ENCODE measurements at regions not wholly inside any gene's neighbourhood (a gene's known extent, or its start where the extent isn't known, plus 50 kb on each side); places are given as distances from the start of the nearest gene placed in this dataset.
"Not testable (repeated sequence)": the region's sequence is repeated elsewhere in the genome, so short reads cannot be mapped to it uniquely, and the experiment has no call there.

DNA sequence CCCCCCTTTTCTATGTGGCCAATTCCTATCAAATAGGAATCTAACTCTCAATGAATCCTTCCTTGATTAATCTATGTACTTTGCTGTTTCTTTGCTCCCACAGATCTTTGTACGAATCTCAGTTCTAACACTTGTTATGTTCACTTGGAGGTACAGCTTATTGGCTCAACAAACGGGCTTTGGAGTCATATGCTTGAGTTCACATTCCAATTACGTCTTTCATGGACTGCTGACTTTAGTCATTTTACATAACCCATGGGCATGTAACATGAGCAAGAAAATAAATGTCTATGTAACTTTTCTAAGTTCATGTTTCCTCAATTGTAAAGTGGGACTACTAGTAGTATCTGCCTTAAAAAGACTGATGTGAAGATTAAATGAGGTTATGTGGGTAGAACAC lies 123.2 kb upstream of the TBC1D5 start:
- 77 to 84% (median 79%) methylated on average over 3 of the region's 3 CpGs for WGBS, 3 donors

DNA sequence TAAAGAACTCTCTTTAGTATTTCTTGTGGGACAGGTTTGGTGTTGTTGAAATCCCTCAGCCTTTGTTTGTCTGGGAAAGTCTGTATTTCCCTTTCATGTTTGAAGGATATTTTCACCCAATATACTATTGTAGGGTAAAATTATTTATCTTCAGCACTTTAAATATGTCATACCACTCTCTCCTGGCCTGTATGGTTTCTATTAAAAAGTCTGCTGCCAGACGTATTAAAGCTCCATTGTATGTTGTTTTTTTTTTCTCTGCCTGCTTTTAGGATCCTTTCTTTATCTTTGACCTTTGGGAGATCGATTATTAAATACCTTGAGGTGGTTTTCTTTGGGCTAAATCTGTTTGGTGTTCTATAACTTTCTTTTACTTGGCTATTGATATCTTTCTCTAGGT lies 119.0 kb upstream of the TBC1D5 start:
- no peaks in the 10 kb centered on the region for H3K4me1 ChIP-seq (ENCODE audit: insufficient read depth)
- 75 to 82% (median 78%) methylated on average over 2 of the region's 2 CpGs for WGBS, 3 donors

More for the DNA sequence above, 123.2 kb upstream of the TBC1D5 start:
- intact Hi-C loops (cut with DNase I), result loop anchor here in 1 of 4 donors (1.0 kb wide), 1 partner anchor 35 kb away; no protein-coding TSS in a partner anchor
- DNase-seq, result no peak
- TF ChIP-seq EP300 (IDR thresholded peaks at IDR 0.05) (no peak), POLR2A (IDR thresholded peaks at IDR 0.05) (no peak), CTCF (IDR thresholded peaks at IDR 0.05) (no peak)
- no peaks in the 10 kb centered on the region for H3K36me3 ChIP-seq
- H3K27ac ChIP-seq, result no peak overlapping the region
- H3K4me3 ChIP-seq, result no peak overlapping the region
- no peaks in the 10 kb centered on the region for H3K4me1 ChIP-seq (ENCODE audit: insufficient read depth)
- no peaks in the 10 kb centered on the region for H3K9me3 ChIP-seq
- no peaks in the 10 kb centered on the region for H3K27me3 ChIP-seq

DNA sequence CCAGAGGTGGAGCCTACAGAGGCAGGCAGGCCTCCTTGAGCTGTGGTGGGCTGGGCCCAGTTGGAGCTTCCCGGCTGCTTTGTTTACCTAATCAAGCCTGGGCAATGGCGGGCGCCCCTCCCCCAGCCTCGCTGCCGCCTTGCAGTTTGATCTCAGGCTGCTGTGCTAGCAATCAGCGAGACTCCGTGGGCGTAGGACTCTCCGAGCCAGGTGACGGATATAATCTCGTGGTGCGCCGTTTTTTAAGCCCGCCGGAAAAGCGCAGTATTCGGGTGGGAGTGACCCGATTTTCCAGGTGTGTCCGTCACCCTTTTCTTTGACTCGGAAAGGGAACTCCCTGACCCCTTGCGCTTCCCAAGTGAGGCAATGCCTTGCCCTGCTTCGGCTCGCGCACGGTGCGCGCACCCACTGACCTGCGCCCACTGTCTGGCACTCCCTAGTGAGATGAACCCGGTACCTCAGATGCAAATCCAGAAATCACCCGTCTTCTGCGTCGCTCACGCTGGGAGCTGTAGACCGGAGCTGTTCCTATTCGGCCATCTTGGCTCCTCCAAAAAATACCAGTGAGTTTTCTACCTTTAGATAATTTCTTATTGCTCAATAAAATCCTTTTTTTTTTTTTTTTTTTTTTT lies 118.5 kb upstream of the TBC1D5 start:
- H3K36me3 ChIP-seq; intact Hi-C loops (cut with DNase I); H3K27me3 ChIP-seq; H3K9me3 ChIP-seq; H3K27ac ChIP-seq; DNase-seq; H3K4me1 ChIP-seq (ENCODE audit: insufficient read depth); H3K4me3 ChIP-seq: not testable (repeated sequence)
- WGBS, 3 donors, result 88 to 92% (median 91%) methylated on average over 35 of the region's 35 CpGs

More for the DNA sequence above, 119.0 kb upstream of the TBC1D5 start:
- Histone ChIP-seq H3K9me3 (no peaks in the 10 kb centered on the region), H3K27ac (no peak overlapping the region), H3K4me3 (no peak overlapping the region), H3K36me3 (no peaks in the 10 kb centered on the region), H3K27me3 (no peaks in the 10 kb centered on the region)
- no peak for TF ChIP-seq POLR2A (IDR thresholded peaks at IDR 0.05)
- TF ChIP-seq EP300 (IDR thresholded peaks at IDR 0.05), result no peak
- TF ChIP-seq CTCF (IDR thresholded peaks at IDR 0.05), result no peak
- intact Hi-C loops (cut with DNase I), result no loop called here
- DNase-seq, result no peak

GRCh38 chr3:17852217-17852616 lies 109.8 kb upstream of the TBC1D5 start:
- Histone ChIP-seq H3K9me3 (no peaks in the 10 kb centered on the region), H3K36me3 (no peaks in the 10 kb centered on the region), H3K27ac (no peak overlapping the region), H3K4me3 (no peak overlapping the region), H3K27me3 (no peaks in the 10 kb centered on the region), H3K4me1 (ENCODE audit: insufficient read depth) (no peaks in the 10 kb centered on the region)
- TF ChIP-seq CTCF (IDR thresholded peaks at IDR 0.05), result no peak
- no peak for TF ChIP-seq POLR2A (IDR thresholded peaks at IDR 0.05)
- no peak for TF ChIP-seq EP300 (IDR thresholded peaks at IDR 0.05)
- DNase-seq, result no peak
- intact Hi-C loops (cut with DNase I), result no loop called here
- WGBS, 3 donors, result 91 to 96% (median 93%) methylated on average over 1 of the region's 1 CpG

DNA sequence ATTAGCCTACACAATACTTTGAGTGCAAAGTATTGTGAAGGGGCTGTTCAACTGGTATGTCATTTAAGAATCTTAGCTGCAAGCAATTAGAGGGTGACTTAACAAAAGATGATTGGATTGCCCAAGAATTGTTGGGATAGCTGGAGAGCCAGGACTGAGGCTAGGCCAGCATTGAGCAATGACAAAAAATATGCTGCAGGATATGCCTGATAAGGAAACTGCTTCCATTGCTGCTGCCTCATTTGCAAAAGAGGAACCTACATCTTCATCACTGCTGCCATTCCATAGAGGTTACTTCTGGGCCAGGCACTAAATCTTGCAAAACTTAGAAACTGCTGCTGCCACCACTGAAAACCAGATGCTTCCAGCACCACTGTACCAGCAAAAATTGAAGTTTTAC lies 108.0 kb upstream of the TBC1D5 start:
- no peak overlapping the region for H3K27ac ChIP-seq
- H3K9me3 ChIP-seq, result no peaks in the 10 kb centered on the region
- no peak overlapping the region for H3K4me3 ChIP-seq
- intact Hi-C loops (cut with DNase I), result no loop called here
- TF ChIP-seq EP300 (IDR thresholded peaks at IDR 0.05), result no peak
- TF ChIP-seq POLR2A (IDR thresholded peaks at IDR 0.05), result no peak
- no peak for TF ChIP-seq CTCF (IDR thresholded peaks at IDR 0.05)
- no peaks in the 10 kb centered on the region for H3K27me3 ChIP-seq
- H3K36me3 ChIP-seq, result no peaks in the 10 kb centered on the region
- DNase-seq, result no peak
- no peaks in the 10 kb centered on the region for H3K4me1 ChIP-seq (ENCODE audit: insufficient read depth)

Measured in ovary (tissue), 7 donors.